C4-2B (cell line): ENCODE measurements at regions not wholly inside any gene's neighbourhood (a gene's known extent, or its start where the extent isn't known, plus 50 kb on each side); places are given as distances from the start of the nearest gene placed in this dataset.

Experiments used
- ZFX ChIP-seq: fragments of 450-650 bp; IDR thresholded peaks from 2 replicates; pipeline ENCODE4 v1.6.1; 2017
- TF ChIP-seq, protein P1 (sequence below): fragments of 450-650 bp; conservative IDR thresholded peaks from 2 replicates; pipeline ENCODE4 v1.5.1; 2017; ENCODE audit warnings: mild to moderate bottlenecking

GRCh38 chr4:33467291-33467690 lies 2747.1 kb downstream of the PCDH7 start:
- TF ChIP-seq, protein P1, sequence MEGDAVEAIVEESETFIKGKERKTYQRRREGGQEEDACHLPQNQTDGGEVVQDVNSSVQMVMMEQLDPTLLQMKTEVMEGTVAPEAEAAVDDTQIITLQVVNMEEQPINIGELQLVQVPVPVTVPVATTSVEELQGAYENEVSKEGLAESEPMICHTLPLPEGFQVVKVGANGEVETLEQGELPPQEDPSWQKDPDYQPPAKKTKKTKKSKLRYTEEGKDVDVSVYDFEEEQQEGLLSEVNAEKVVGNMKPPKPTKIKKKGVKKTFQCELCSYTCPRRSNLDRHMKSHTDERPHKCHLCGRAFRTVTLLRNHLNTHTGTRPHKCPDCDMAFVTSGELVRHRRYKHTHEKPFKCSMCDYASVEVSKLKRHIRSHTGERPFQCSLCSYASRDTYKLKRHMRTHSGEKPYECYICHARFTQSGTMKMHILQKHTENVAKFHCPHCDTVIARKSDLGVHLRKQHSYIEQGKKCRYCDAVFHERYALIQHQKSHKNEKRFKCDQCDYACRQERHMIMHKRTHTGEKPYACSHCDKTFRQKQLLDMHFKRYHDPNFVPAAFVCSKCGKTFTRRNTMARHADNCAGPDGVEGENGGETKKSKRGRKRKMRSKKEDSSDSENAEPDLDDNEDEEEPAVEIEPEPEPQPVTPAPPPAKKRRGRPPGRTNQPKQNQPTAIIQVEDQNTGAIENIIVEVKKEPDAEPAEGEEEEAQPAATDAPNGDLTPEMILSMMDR = no peak
- no peak for TF ChIP-seq ZFX
